Ishikawa (cell line): ENCODE measurements at regions not wholly inside any gene's neighbourhood (a gene's known extent, or its start where the extent isn't known, plus 50 kb on each side); places are given as distances from the start of the nearest gene placed in this dataset.

Experiments
- CEBPB ChIP-seq: IDR thresholded peaks from 2 replicates; pipeline ENCODE4 v1.6.1; 2012
- CREB1 ChIP-seq: IDR thresholded peaks from 2 replicates; pipeline ENCODE4 v1.6.1; 2012; ENCODE audit warnings: low read depth
- EGR1 ChIP-seq: IDR thresholded peaks from 2 replicates; pipeline ENCODE4 v1.6.1; 2012
- EP300 ChIP-seq: IDR thresholded peaks from 2 replicates; pipeline ENCODE4 v1.6.1; 2012; ENCODE audit warnings: borderline replicate concordance
- FOXM1 ChIP-seq: IDR thresholded peaks from 2 replicates; pipeline ENCODE4 v1.6.1; 2012; ENCODE audit warnings: low read depth, borderline replicate concordance
- RAD21 ChIP-seq: IDR thresholded peaks from 2 replicates; pipeline ENCODE4 v1.6.1; 2012; ENCODE audit warnings: low read depth
- TEAD4 ChIP-seq: IDR thresholded peaks from 2 replicates; pipeline ENCODE4 v1.6.1; 2012
- YY1 ChIP-seq: IDR thresholded peaks from 2 replicates; pipeline ENCODE4 v1.6.1; 2012; ENCODE audit warnings: low read depth
- ZBTB7A ChIP-seq: IDR thresholded peaks from 2 replicates; pipeline ENCODE4 v1.6.1; 2012; ENCODE audit warnings: low read depth
- TF ChIP-seq, protein P1 (sequence below): IDR thresholded peaks from 2 replicates; pipeline ENCODE4 v1.6.1; 2012
- TF ChIP-seq, protein P2 (sequence below): IDR thresholded peaks from 2 replicates; pipeline ENCODE4 v1.6.1; 2012; ENCODE audit warnings: low read depth, mild to moderate bottlenecking

DNA sequence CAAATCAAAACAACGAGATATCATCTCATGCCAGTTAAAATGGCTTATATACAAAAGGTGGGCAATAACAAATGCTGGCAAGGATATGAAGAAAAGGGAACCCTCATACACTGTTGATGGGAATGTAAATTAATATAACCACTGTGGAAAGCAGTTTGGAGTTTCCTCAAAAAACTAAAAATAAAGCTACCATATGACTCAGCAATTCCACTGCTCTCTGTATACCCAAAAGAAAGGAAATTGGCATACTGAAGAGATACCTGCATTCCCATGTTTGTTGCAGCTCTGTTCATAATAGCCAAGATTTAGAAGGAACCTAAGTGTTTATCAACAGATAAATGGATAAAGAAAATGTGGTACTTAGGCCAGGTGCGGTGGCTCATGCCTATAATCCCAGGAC, 124.8 kb downstream of the MSTN start:
- TF ChIP-seq RAD21, result no peak
- no peak for TF ChIP-seq YY1
- TF ChIP-seq EGR1, result no peak
- no peak for TF ChIP-seq TEAD4
- TF ChIP-seq, protein P1, sequence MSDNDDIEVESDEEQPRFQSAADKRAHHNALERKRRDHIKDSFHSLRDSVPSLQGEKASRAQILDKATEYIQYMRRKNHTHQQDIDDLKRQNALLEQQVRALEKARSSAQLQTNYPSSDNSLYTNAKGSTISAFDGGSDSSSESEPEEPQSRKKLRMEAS, result no peak
- TF ChIP-seq, protein P2, sequence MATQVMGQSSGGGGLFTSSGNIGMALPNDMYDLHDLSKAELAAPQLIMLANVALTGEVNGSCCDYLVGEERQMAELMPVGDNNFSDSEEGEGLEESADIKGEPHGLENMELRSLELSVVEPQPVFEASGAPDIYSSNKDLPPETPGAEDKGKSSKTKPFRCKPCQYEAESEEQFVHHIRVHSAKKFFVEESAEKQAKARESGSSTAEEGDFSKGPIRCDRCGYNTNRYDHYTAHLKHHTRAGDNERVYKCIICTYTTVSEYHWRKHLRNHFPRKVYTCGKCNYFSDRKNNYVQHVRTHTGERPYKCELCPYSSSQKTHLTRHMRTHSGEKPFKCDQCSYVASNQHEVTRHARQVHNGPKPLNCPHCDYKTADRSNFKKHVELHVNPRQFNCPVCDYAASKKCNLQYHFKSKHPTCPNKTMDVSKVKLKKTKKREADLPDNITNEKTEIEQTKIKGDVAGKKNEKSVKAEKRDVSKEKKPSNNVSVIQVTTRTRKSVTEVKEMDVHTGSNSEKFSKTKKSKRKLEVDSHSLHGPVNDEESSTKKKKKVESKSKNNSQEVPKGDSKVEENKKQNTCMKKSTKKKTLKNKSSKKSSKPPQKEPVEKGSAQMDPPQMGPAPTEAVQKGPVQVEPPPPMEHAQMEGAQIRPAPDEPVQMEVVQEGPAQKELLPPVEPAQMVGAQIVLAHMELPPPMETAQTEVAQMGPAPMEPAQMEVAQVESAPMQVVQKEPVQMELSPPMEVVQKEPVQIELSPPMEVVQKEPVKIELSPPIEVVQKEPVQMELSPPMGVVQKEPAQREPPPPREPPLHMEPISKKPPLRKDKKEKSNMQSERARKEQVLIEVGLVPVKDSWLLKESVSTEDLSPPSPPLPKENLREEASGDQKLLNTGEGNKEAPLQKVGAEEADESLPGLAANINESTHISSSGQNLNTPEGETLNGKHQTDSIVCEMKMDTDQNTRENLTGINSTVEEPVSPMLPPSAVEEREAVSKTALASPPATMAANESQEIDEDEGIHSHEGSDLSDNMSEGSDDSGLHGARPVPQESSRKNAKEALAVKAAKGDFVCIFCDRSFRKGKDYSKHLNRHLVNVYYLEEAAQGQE, result no peak

- TF ChIP-seq ZBTB7A (no peak), RAD21 (no peak), EP300 (peak; percentile 29; the same call in 1 of the 2 replicates), FOXM1 (peak; percentile 33; the same call in 1 of the 2 replicates), TEAD4 (peak; percentile 78)
- TF ChIP-seq, protein P1, result no peak
Measured at GRCh38 chr2:189933911-189934399, 128.6 kb downstream of the MSTN start.

DNA sequence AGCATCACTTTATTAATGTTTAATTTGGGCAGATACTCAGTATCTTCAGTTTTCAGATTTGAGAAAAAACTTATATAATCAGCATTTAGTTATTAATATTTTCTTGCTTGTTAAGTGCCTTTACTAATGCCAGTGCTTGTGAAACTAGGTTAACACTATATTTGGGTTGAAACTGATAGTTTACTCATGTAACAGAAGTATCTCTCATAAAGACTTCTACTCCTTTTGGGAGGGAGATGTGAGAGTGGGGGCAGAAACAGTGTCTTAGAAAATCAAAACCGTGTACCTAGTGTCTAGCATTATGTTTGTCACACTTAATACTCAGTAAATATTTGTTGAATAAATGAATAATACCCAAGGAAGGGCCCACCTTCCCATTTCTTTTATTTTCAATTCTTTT, 129.5 kb downstream of the MSTN start:
- no peak for TF ChIP-seq FOXM1
- no peak for TF ChIP-seq TEAD4
- no peak for TF ChIP-seq RAD21
- TF ChIP-seq YY1, result no peak
- TF ChIP-seq CREB1, result no peak
- TF ChIP-seq ZBTB7A, result no peak

DNA sequence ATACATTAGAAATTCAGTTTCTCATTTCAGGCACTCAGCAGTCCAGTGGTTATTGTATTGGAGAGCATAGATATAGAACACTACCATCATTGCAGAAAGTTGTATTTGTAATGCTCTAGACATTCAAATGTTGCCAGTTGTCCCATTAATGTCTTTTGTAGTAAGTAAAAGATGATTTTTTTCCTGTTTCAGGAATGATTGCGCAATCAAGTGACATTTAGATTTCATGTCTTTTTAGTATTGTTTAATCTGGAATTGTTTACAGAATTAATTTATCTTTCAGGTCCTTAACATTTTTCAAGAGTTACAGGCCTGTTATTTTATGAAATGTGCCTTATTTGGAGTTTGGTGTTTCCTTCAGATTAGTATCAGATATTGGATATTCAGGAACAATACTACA, 134.7 kb downstream of the MSTN start:
- TF ChIP-seq CEBPB (peak; percentile 100), ZBTB7A (no peak)
